Bronchial epithelial cell (primary cell): ENCODE measurements at regions not wholly inside any gene's neighbourhood (a gene's known extent, or its start where the extent isn't known, plus 50 kb on each side); places are given as distances from the start of the nearest gene placed in this dataset.

Source experiments
- DNase-seq: peaks from one replicate; pipeline ENCODE4 v3.0.0-alpha.2; 2010; ENCODE audit warnings: low read depth
- FAIRE-seq: peaks from 2 replicates; lab custom pipeline; 2011; peaks lifted over from hg19 to GRCh38; lab: Jason Lieb, UNC
- H3K27me3 ChIP-seq: 2 replicates; pipeline ENCODE4 v1.5.1; 2011; ENCODE audit warnings: low read length; ENCODE audit not compliant: control insufficient read depth, insufficient read depth
- H3K36me3 ChIP-seq: 2 replicates; pipeline ENCODE4 v1.5.1; 2011; ENCODE audit warnings: low read length; ENCODE audit not compliant: control insufficient read depth, insufficient read depth
- H3K4me3 ChIP-seq: 2 replicates; pipeline ENCODE4 v1.5.1; 2011; ENCODE audit warnings: mild to moderate bottlenecking, low read depth, low read length, control low read depth
- TF ChIP-seq, protein P1 (sequence below): IDR thresholded peaks from 2 replicates; pipeline ENCODE4 v1.5.1; 2011; ENCODE audit warnings: mild to moderate bottlenecking, moderate library complexity, low read length, control low read depth, inconsistent platforms; ENCODE audit not compliant: insufficient read depth, severe bottlenecking

GRCh38 chr10:70981171-70981836 lies 92.9 kb upstream of the PCBD1 start:
- no peak overlapping the region for H3K4me3 ChIP-seq
- TF ChIP-seq, protein P1, sequence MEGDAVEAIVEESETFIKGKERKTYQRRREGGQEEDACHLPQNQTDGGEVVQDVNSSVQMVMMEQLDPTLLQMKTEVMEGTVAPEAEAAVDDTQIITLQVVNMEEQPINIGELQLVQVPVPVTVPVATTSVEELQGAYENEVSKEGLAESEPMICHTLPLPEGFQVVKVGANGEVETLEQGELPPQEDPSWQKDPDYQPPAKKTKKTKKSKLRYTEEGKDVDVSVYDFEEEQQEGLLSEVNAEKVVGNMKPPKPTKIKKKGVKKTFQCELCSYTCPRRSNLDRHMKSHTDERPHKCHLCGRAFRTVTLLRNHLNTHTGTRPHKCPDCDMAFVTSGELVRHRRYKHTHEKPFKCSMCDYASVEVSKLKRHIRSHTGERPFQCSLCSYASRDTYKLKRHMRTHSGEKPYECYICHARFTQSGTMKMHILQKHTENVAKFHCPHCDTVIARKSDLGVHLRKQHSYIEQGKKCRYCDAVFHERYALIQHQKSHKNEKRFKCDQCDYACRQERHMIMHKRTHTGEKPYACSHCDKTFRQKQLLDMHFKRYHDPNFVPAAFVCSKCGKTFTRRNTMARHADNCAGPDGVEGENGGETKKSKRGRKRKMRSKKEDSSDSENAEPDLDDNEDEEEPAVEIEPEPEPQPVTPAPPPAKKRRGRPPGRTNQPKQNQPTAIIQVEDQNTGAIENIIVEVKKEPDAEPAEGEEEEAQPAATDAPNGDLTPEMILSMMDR: no peak

DNA sequence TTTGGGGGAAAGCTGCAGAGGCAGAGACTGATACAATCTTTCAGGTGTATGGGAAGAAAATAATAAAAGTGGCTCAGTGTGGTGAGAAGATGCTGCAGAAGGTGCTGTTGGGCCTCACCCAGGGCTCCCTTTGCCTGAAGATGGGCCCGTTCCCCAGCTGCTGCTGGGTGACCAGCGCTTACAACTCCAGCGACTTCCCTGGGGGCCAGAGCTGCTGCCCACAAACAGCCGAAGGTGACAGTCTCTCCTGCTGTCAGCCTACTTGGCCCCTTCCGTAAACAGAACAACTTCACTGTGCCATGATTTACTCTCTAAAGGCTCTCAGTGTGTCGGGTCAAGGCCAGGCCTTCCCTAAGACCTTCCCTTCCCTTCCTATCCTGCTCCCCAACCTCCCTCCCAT lies 93.6 kb upstream of the PCBD1 start:
- TF ChIP-seq, protein P1: no peak
- no peak for DNase-seq
- Histone ChIP-seq H3K4me3 (no peak overlapping the region), H3K36me3 (no peaks in the 10 kb centered on the region), H3K27me3 (no peaks in the 10 kb centered on the region)
- no peak for FAIRE-seq

More at GRCh38 chr10:70981171-70981836, 92.9 kb upstream of the PCBD1 start:
- FAIRE-seq (no peak), DNase-seq (no peak)
- H3K36me3 ChIP-seq: no peaks in the 10 kb centered on the region
- H3K27me3 ChIP-seq: no peaks in the 10 kb centered on the region

- no peak overlapping the region for H3K4me3 ChIP-seq
- H3K27me3 ChIP-seq: no peaks in the 10 kb centered on the region
- DNase-seq (no peak), FAIRE-seq (no peak)
- no peaks in the 10 kb centered on the region for H3K36me3 ChIP-seq
- TF ChIP-seq, protein P1: no peak
These were observed 94.1 kb upstream of the PCBD1 start for GRCh38 chr10:70982443-70982842.

DNA sequence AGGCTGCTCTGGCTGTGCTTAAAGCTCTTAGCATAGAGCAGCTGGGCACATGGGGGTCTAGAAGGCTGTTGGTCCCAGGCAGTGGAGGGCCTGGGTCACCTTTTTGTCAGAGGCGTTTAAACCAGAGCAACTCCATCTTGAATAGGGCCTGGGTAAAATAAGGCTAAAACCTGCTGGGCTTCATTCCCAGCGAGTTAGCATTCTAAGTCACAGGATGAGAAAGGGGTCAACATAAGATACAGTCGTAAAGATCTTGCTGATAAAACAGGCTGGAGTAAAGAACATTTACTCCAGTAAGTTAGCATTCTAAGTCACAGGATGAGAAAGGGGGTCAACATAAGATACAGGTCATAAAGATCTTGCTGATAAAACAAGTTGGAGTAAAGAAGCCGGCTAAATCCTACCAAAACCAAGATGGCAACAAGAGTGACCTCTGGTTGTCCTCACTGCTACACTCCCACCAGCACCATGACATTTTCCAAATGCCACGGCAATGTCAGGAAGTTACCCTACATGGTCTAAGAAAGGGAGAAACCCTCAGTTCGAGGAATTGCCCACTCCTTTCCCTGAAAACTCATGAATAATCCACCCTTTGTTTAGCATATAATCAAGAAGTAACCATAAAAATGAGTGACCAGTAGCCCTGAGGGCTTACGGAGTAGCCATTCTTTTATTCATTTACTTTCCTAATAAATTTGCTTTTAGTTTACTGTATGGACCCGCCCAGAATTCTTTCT lies 96.8 kb upstream of the PCBD1 start:
- FAIRE-seq (no peak), DNase-seq (no peak)
- TF ChIP-seq, protein P1: no peak
- Histone ChIP-seq H3K36me3 (no peaks in the 10 kb centered on the region), H3K4me3 (no peak overlapping the region), H3K27me3 (no peaks in the 10 kb centered on the region)

DNA sequence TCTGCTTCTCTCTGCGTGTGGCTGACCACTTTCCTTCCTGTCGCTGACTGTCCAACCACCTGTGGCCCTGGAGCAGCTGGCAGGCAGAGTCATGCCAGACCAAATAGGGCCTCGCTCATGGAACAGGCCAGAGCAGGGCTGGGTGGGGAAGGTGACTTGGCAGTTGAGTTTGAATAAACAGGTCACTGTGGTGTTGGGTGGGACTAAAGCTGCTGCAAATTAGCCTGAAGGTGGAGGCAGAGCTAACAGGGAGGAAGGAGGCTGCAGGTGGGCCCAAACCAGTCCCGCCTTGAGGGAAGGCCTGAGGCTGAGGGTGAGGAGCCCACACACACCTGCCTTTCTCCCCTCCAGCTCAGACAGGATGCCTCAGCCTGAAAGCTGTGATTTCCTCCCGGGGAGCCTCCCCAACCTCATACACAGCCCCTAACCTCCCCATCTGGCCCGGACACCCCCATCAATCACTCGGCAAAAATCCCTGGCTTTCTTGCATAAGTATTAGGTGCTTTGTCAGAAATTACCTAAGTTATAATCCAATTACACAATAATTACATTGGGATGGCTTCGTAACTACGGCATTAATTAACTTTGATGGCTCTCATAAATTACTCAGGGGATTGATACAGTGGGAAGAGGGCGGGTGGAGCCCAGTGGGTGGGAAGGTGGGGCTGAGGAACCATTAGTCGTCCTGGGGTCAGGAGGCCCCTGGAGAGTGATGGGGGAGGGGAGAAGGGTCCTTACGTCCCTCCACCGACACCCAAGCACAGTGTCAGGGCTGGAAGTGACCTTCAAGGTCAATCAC lies 97.7 kb upstream of the PCBD1 start:
- DNase-seq (peak; percentile 50), FAIRE-seq (no peak)
- H3K27me3 ChIP-seq: no peaks in the 10 kb centered on the region
- H3K36me3 ChIP-seq: no peaks in the 10 kb centered on the region
- TF ChIP-seq, protein P1: no peak
- no peak overlapping the region for H3K4me3 ChIP-seq
